H9 (cell line): ENCODE measurements at regions not wholly inside any gene's neighbourhood (a gene's known extent, or its start where the extent isn't known, plus 50 kb on each side); places are given as distances from the start of the nearest gene placed in this dataset.

Experiments used
- DNase-seq: peaks from one replicate; pipeline ENCODE4 v3.0.0-alpha.2; 2017
- H2AFZ ChIP-seq: one replicate; pipeline ENCODE4 v1.6.1; 2013; ENCODE audit warnings: mild to moderate bottlenecking, low read length, control low read depth, moderate library complexity
- H2AK5ac ChIP-seq: 2 replicates; pipeline ENCODE4 v1.6.1; 2013; ENCODE audit warnings: low read length, control low read depth, mixed read lengths; ENCODE audit not compliant: insufficient read length
- H2BK120ac ChIP-seq: one replicate; pipeline ENCODE4 v1.6.1; 2013; ENCODE audit warnings: low read depth, mild to moderate bottlenecking, low read length, control low read depth, inconsistent platforms; ENCODE audit not compliant: poor library complexity, severe bottlenecking
- H2BK12ac ChIP-seq: 2 replicates; pipeline ENCODE4 v1.6.1; 2013; ENCODE audit warnings: low read length, control low read depth, mixed read lengths, low read depth; ENCODE audit not compliant: insufficient read length
- H2BK15ac ChIP-seq: 2 replicates; pipeline ENCODE4 v1.6.1; 2013; ENCODE audit warnings: low read depth, low read length, control low read depth
- H2BK20ac ChIP-seq: one replicate; pipeline ENCODE4 v1.6.1; 2013; ENCODE audit warnings: low read depth, mild to moderate bottlenecking, low read length, control low read depth, inconsistent platforms; ENCODE audit not compliant: poor library complexity, severe bottlenecking
- H2BK5ac ChIP-seq: 2 replicates; pipeline ENCODE4 v1.6.1; 2013; ENCODE audit warnings: low read length, control low read depth, mixed read lengths; ENCODE audit not compliant: insufficient read length
- H3K14ac ChIP-seq: 2 replicates; pipeline ENCODE4 v1.6.1; 2013; ENCODE audit warnings: low read length, control low read depth; ENCODE audit not compliant: insufficient read depth
- H3K18ac ChIP-seq: 2 replicates; pipeline ENCODE4 v1.6.1; 2013; ENCODE audit warnings: low read depth, mild to moderate bottlenecking, mixed read lengths, low read length, control low read depth; ENCODE audit not compliant: insufficient read length
- H3K23ac ChIP-seq: 2 replicates; pipeline ENCODE4 v1.6.1; 2013; ENCODE audit warnings: low read length, control low read depth, mixed read lengths, low read depth; ENCODE audit not compliant: insufficient read length
- H3K23me2 ChIP-seq: 2 replicates; pipeline ENCODE4 v1.6.1; 2013; ENCODE audit warnings: low read depth, mild to moderate bottlenecking, mixed read lengths, low read length, control low read depth; ENCODE audit not compliant: insufficient read length, poor library complexity, severe bottlenecking
- H3K27ac ChIP-seq: 2 replicates; pipeline ENCODE4 v1.5.1; 2013; ENCODE audit warnings: low read length, control low read depth, mixed read lengths, low read depth; ENCODE audit not compliant: insufficient read length
- H3K27me3 ChIP-seq: 2 replicates; pipeline ENCODE4 v1.6.1; 2013; ENCODE audit warnings: low read length, control low read depth, inconsistent platforms; ENCODE audit not compliant: insufficient read depth
- H3K4ac ChIP-seq: 2 replicates; pipeline ENCODE4 v1.6.1; 2013; ENCODE audit warnings: low read depth, mild to moderate bottlenecking, control low read depth, inconsistent platforms, low read length, moderate library complexity
- H3K4me1 ChIP-seq: 2 replicates; pipeline ENCODE4 v1.6.1; 2013; ENCODE audit warnings: low read length, control low read depth, inconsistent platforms; ENCODE audit not compliant: insufficient read depth
- H3K4me2 ChIP-seq: 2 replicates; pipeline ENCODE4 v1.6.1; 2013; ENCODE audit warnings: low read length, control low read depth, mixed read lengths; ENCODE audit not compliant: insufficient read length, insufficient read depth
- H3K56ac ChIP-seq: 2 replicates; pipeline ENCODE4 v1.6.1; 2013; ENCODE audit warnings: low read depth, mild to moderate bottlenecking, mixed read lengths, low read length, control low read depth; ENCODE audit not compliant: insufficient read length
- H3K79me1 ChIP-seq: 2 replicates; pipeline ENCODE4 v1.6.1; 2013; ENCODE audit warnings: low read depth, mild to moderate bottlenecking, moderate library complexity, low read length, control low read depth, inconsistent platforms; ENCODE audit not compliant: insufficient read depth, poor library complexity, severe bottlenecking
- H3K79me2 ChIP-seq: 2 replicates; pipeline ENCODE4 v1.6.1; 2013; ENCODE audit warnings: low read length, control low read depth, inconsistent platforms; ENCODE audit not compliant: insufficient read depth
- H3K9ac ChIP-seq: 2 replicates; pipeline ENCODE4 v1.6.1; 2013; ENCODE audit warnings: low read length, control low read depth, mixed read lengths; ENCODE audit not compliant: insufficient read length; ENCODE audit errors: extremely low read depth
- H3K9me3 ChIP-seq: one replicate; pipeline ENCODE4 v1.6.1; 2013; ENCODE audit warnings: low read depth, low read length, inconsistent platforms; ENCODE audit not compliant: control insufficient read depth
- H3T11ph ChIP-seq: one replicate; pipeline ENCODE4 v1.6.1; 2013; ENCODE audit warnings: mild to moderate bottlenecking, low read length, control low read depth, inconsistent platforms
- H4K20me1 ChIP-seq: one replicate; pipeline ENCODE4 v1.6.1; 2013; ENCODE audit not compliant: control insufficient read depth, insufficient read length, insufficient read depth
- H4K5ac ChIP-seq: 2 replicates; pipeline ENCODE4 v1.6.1; 2013; ENCODE audit warnings: low read depth, mild to moderate bottlenecking, mixed read lengths, low read length, control low read depth; ENCODE audit not compliant: insufficient read length
- H4K8ac ChIP-seq: replicated peaks from 2 replicates; pipeline ENCODE4 v1.6.1; 2013; ENCODE audit warnings: low read length, control low read depth, mixed read lengths, low read depth; ENCODE audit not compliant: insufficient read length
- H4K91ac ChIP-seq: 2 replicates; pipeline ENCODE4 v1.6.1; 2013; ENCODE audit warnings: low read depth, mild to moderate bottlenecking, moderate library complexity, mixed read lengths, low read length, control low read depth; ENCODE audit not compliant: insufficient read length
- H3K27ac Mint-ChIP-seq, 3 experiments: 2 replicates in 2 of 3; 3 replicates in 1 of 3; pipeline ENCODE4 v1.8.0; 2020 to 2021; ENCODE audit warnings: mixed read lengths in 3 of 3, mild to moderate bottlenecking in 1 of 3, moderate library complexity in 1 of 3
- H3K27me3 Mint-ChIP-seq: 2 replicates; pipeline ENCODE4 v1.8.0; 2021; ENCODE audit warnings: low read depth, mild to moderate bottlenecking, moderate library complexity, mixed read lengths
- H3K36me3 Mint-ChIP-seq, 3 experiments: 2 replicates in 2 of 3; 3 replicates in 1 of 3; pipeline ENCODE4 v1.8.0; 2020 to 2021; ENCODE audit warnings: low read depth in 3 of 3, mixed read lengths in 3 of 3; ENCODE audit not compliant: insufficient read depth in 1 of 3
- H3K4me1 Mint-ChIP-seq, 2 experiments: 2 replicates each; pipeline ENCODE4 v1.8.0; 2020; ENCODE audit warnings: mixed read lengths in 2 of 2
- H3K4me3 Mint-ChIP-seq, 2 experiments: 2 replicates in 1 of 2; 3 replicates in 1 of 2; pipeline ENCODE4 v1.8.0; 2020 to 2021; ENCODE audit warnings: mild to moderate bottlenecking in 2 of 2, mixed read lengths in 2 of 2, moderate library complexity in 1 of 2
- H3K9me3 Mint-ChIP-seq, 2 experiments: 2 replicates in 1 of 2; 3 replicates in 1 of 2; pipeline ENCODE4 v1.8.0; 2020; ENCODE audit warnings: mild to moderate bottlenecking in 2 of 2, mixed read lengths in 2 of 2, moderate library complexity in 1 of 2
- CTCF ChIP-seq: fragments of 200-600 bp; sonication (generic); conservative IDR thresholded peaks from 3 replicates; pipeline ENCODE4 v1.8.0; 2021; ENCODE audit warnings: antibody characterized with exemption, mild to moderate bottlenecking
- WGBS: extraction: QIAGEN DNeasy Blood & Tissue Kit; methylation state at CpG from one replicate; pipeline ENCODE4 v1.1.7; 2013; ENCODE audit warnings: missing lambda C conversion rate, low lambda C conversion rate, mixed read lengths; ENCODE audit not compliant: insufficient read length; ENCODE audit errors: extremely low coverage; 5-methylcytosine and 5-hydroxymethylcytosine counted together

GRCh38 chr7:35424440-35424839, 170.5 kb upstream of the TBX20 start:
- Histone ChIP-seq H3K9ac (no peak overlapping the region), H3K18ac (no peak overlapping the region), H3K23ac (no peak overlapping the region), H3K4me2 (no peak overlapping the region), H2BK15ac (no peak overlapping the region), H2BK5ac (no peak overlapping the region), H2AFZ (no peak overlapping the region), H3K4me1 (no peaks in the 10 kb centered on the region), H4K8ac (no peak overlapping the region), H4K5ac (no peak overlapping the region), H2BK120ac (no peak overlapping the region), H4K20me1 (no peaks in the 10 kb centered on the region), H3K4ac (no peak overlapping the region), H2BK20ac (no peak overlapping the region), H3K9me3 (no peaks in the 10 kb centered on the region), H3K79me2 (no peaks in the 10 kb centered on the region), H3K27ac (no peak overlapping the region), H3K56ac (no peak overlapping the region), H2AK5ac (no peak overlapping the region), H2BK12ac (no peak overlapping the region), H3K14ac (no peak overlapping the region), H3T11ph (no peak overlapping the region), H3K23me2 (no peaks in the 10 kb centered on the region), H3K27me3 (no peaks in the 10 kb centered on the region; the same call in 1 of the 2 replicates), H4K91ac (no peak overlapping the region), H3K79me1 (no peaks in the 10 kb centered on the region)
- no peak for TF ChIP-seq CTCF
- Mint-ChIP-seq H3K27ac (no peak overlapping the region), H3K9me3 (peaks cover 22 to 34% of the 10 kb centered on the region in 2 experiments), H3K4me1 (no peaks in the 10 kb centered on the region), H3K4me3 (no peak overlapping the region), H3K36me3 (peaks cover 2 to 29% (median 9%) of the 10 kb centered on the region in 3 experiments; a peak in 3 of 7 replicates), H3K27me3 (peaks cover 52% of the 10 kb centered on the region)
- no CpG with 5 or more reads among the region's 4 CpGs for WGBS
- DNase-seq = no peak
